Endothelial cell (in vitro differentiated cells): ENCODE measurements at regions not wholly inside any gene's neighbourhood (a gene's known extent, or its start where the extent isn't known, plus 50 kb on each side); places are given as distances from the start of the nearest gene placed in this dataset.
A peak's percentile ranks its signal among the peaks of the same experiment; 100 is the strongest.

Source experiments
- DNase-seq: peaks from one replicate; pipeline ENCODE4 v3.0.0; 2021; ENCODE audit warnings: low spot score
- H3K27ac Mint-ChIP-seq: one replicate; pipeline ENCODE4 v1.8.0; 2021; ENCODE audit warnings: mixed read lengths, inconsistent platforms; ENCODE audit not compliant: unreplicated experiment
- H3K27me3 Mint-ChIP-seq: one replicate; pipeline ENCODE4 v1.8.0; 2021; ENCODE audit warnings: mild to moderate bottlenecking, moderate library complexity, mixed read lengths, inconsistent platforms; ENCODE audit not compliant: unreplicated experiment
- H3K36me3 Mint-ChIP-seq: one replicate; pipeline ENCODE4 v1.8.0; 2021; ENCODE audit warnings: mild to moderate bottlenecking, low read depth, mixed read lengths, inconsistent platforms; ENCODE audit not compliant: unreplicated experiment
- H3K4me1 Mint-ChIP-seq: one replicate; pipeline ENCODE4 v1.8.0; 2021; ENCODE audit warnings: mild to moderate bottlenecking, mixed read lengths, inconsistent platforms; ENCODE audit not compliant: unreplicated experiment
- H3K4me3 Mint-ChIP-seq: one replicate; pipeline ENCODE4 v1.8.0; 2021; ENCODE audit warnings: mild to moderate bottlenecking, mixed read lengths, inconsistent platforms; ENCODE audit not compliant: unreplicated experiment
- H3K9me3 Mint-ChIP-seq: one replicate; pipeline ENCODE4 v1.8.0; 2021; ENCODE audit warnings: mixed read lengths, inconsistent platforms; ENCODE audit not compliant: unreplicated experiment
- CTCF ChIP-seq: fragments of 200-600 bp; sonication (generic); IDR thresholded peaks from one replicate; pipeline ENCODE4 v1.5.0; 2021; ENCODE audit warnings: antibody characterized with exemption; ENCODE audit not compliant: unreplicated experiment

GRCh38 chr6:14209000-14209399 is 91.4 kb downstream of the CD83 start:
- no peak overlapping the region for H3K4me3 Mint-ChIP-seq
- H3K27ac Mint-ChIP-seq: no peak overlapping the region
- TF ChIP-seq CTCF: no peak
- no peaks in the 10 kb centered on the region for H3K36me3 Mint-ChIP-seq
- no peaks in the 10 kb centered on the region for H3K27me3 Mint-ChIP-seq
- peaks cover 11% of the 10 kb centered on the region for H3K4me1 Mint-ChIP-seq
- no peak for DNase-seq
- H3K9me3 Mint-ChIP-seq: no peaks in the 10 kb centered on the region

GRCh38 chr6:14210077-14210476 is 92.5 kb downstream of the CD83 start:
- Mint-ChIP-seq H3K4me3 (peak overlapping the region; percentile 65), H3K27ac (no peak overlapping the region), H3K9me3 (no peaks in the 10 kb centered on the region), H3K27me3 (peaks cover 3% of the 10 kb centered on the region), H3K36me3 (no peaks in the 10 kb centered on the region), H3K4me1 (peaks cover 11% of the 10 kb centered on the region)
- TF ChIP-seq CTCF: no peak
- no peak for DNase-seq

- Mint-ChIP-seq H3K9me3 (no peaks in the 10 kb centered on the region), H3K27ac (no peak overlapping the region), H3K4me1 (peaks cover 11% of the 10 kb centered on the region), H3K27me3 (peaks cover 3% of the 10 kb centered on the region), H3K4me3 (peak overlapping the region; percentile 87), H3K36me3 (no peaks in the 10 kb centered on the region)
- peak; percentile 99 for DNase-seq
- TF ChIP-seq CTCF: peak; percentile 74
Measured at GRCh38 chr6:14210663-14211561, 93.3 kb downstream of the CD83 start.

DNA sequence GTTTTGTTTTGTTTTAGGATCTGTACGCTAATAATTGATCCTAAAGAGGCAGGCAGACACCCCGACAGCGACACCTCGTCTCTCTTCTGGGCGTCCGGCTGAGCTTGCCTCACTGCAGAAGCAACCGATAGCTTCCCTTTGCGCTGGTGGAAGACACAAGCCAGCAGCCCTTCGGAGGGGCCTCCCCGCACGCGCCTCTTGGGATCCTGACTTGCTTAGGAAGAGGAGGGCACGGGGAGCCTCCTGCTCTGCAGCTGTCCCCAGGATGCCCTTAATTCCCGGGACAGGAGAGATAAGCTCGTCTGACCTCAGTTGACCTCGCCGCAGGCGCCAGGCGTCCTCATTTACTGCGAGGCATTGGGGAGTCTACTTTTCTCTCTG is 94.0 kb downstream of the CD83 start:
- no peak overlapping the region for H3K27ac Mint-ChIP-seq
- peaks cover 5% of the 10 kb centered on the region for H3K27me3 Mint-ChIP-seq
- no peak for TF ChIP-seq CTCF
- H3K36me3 Mint-ChIP-seq: no peaks in the 10 kb centered on the region
- H3K9me3 Mint-ChIP-seq: no peaks in the 10 kb centered on the region
- peaks cover 11% of the 10 kb centered on the region for H3K4me1 Mint-ChIP-seq
- H3K4me3 Mint-ChIP-seq: peak overlapping the region; percentile 87
- no peak for DNase-seq

DNA sequence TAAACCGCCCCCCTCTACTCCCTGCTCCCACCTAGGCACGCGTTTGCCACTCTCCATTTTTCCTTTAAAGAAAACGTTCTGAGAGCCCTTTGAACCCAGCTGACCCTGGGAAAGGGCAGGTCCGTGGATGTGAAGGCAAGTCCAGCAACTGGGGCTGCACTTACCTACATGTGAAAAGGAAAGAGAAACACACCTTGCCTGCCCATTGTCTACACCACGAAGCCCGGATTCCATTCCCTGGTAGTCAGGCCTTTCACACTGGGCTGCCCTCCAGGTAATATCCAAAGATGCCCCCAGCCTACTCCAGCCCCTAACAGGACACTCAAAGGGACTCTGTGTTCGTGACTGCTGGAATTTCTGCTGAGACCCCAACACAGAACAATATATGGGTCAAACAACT is 94.4 kb downstream of the CD83 start:
- no peak overlapping the region for H3K27ac Mint-ChIP-seq
- H3K36me3 Mint-ChIP-seq: no peaks in the 10 kb centered on the region
- TF ChIP-seq CTCF: no peak
- peak overlapping the region; percentile 87 for H3K4me3 Mint-ChIP-seq
- no peaks in the 10 kb centered on the region for H3K9me3 Mint-ChIP-seq
- peaks cover 5% of the 10 kb centered on the region for H3K27me3 Mint-ChIP-seq
- DNase-seq: no peak
- H3K4me1 Mint-ChIP-seq: peaks cover 11% of the 10 kb centered on the region
